Left cardiac atrium (tissue), 4 donors: ENCODE measurements at regions not wholly inside any gene's neighbourhood (a gene's known extent, or its start where the extent isn't known, plus 50 kb on each side); places are given as distances from the start of the nearest gene placed in this dataset.
"Not testable (repeated sequence)": the region's sequence is repeated elsewhere in the genome, so short reads cannot be mapped to it uniquely, and the experiment has no call there.

Experiments used
- ATAC-seq, 2 donors: fragments of 200-7000 bp; cut with Tn5 transposase; one replicate each; pipeline ENCODE4 v1.9.1; 2020; ENCODE audit warnings: mild to moderate bottlenecking in 2 of 2, moderate library complexity in 2 of 2
- DNase-seq: peaks from one replicate; pipeline ENCODE4 v3.0.0-alpha.2; 2020
- intact Hi-C, 2 donors: fragments of 100-400 bp; cut with DNase I; formaldehyde crosslinking; loops; one replicate each; pipeline versions ENCODE4 v1.14.1 to v1.15.1; 2022 to 2023
- donor health status: DM: no; HTN: yes; CAD: no.
- donor health status: DM: no; HTN: yes; CAD: no; lungs with severe emphysema.
- donor health status: DM: yes; HTN: yes; CAD: no.
- donor health status: Dilated cardiomyopathy.

DNA sequence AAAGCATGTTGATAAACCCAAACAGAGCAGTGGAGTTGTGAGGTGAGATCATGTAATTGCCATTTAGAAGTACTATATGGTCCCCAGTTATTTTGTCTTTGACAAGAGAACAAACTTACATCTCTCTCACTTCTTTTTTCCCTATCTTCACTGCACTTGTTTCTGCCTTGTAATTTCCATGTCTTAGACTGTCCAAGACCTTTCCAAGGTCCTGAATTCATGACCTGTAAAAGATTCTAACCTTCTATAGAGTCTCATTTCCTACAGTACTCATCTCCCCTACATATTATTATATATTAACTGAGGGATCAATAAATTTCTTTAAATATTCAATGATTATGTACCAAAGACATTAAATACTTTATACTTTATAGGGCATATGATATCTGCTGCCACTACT lies 295.3 kb upstream of the KIF2B start:
- DNase-seq (no peak), ATAC-seq (no peak)
- intact Hi-C loops = no loop called here

DNA sequence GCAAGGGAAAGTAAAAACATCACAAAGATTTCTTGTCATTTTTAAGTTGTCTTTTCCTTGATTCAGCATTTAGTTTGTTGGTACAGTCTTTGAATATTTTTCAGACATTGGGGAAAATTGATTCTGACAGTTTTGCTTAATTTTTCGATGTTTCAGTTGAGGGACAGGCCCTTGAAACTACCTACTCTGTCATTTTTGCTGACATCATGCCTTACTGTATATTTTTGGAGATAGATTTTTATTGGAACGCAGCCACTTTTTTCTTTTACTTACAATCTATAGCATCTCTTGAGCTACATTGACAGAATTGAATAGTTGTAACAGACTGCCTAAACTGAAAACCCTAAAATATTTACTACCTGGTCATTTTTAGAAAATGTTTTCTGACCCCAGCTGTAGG lies 297.1 kb upstream of the KIF2B start:
- no peak for ATAC-seq
- no peak for DNase-seq
- intact Hi-C loops = no loop called here

DNA sequence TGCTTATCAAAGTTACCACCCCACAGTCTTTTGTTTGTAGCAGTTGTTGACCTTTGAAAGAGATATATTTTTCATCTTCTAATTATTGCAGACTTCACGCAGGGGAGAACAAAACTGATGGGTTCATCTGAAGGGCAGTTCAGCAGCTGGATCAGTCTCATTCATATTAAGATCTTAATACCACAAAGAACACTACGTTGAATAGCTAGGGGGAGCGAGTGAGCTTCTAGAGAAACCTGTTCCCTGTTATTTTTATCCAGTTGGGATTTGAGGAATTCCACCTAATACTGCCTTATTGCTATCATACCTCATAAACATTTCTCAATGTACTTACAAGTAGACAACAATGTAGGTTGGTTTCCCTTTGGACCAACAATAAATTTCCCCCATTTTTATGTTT lies 306.1 kb upstream of the KIF2B start:
- intact Hi-C loops = no loop called here
- ATAC-seq = no peak
- no peak for DNase-seq

- DNase-seq (no peak), ATAC-seq (no peak)
- intact Hi-C loops = no loop called here
Observed at GRCh38 chr17:53499277-53499676, 323.4 kb upstream of the KIF2B start.

DNA sequence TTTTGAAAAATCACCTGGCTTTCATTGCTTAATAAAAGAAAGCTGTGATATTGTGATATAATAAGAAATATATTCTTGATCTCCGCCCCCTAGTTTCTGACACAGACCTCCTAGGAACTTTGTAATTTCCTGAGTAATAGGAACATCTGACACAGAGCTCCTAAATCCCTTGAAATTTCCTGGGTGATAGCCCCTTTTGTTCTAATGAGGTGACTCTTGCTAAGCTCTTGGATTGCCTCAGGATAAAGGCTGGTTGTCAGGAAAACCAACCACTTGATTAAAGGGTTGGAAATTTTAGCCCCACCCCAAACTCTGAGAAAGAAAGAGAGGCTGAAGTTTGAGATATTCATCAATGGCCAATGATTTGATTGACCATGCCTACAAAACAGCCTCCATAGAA lies 326.4 kb upstream of the KIF2B start:
- no peak for DNase-seq
- ATAC-seq = no peak
- intact Hi-C loops = no loop called here

DNA sequence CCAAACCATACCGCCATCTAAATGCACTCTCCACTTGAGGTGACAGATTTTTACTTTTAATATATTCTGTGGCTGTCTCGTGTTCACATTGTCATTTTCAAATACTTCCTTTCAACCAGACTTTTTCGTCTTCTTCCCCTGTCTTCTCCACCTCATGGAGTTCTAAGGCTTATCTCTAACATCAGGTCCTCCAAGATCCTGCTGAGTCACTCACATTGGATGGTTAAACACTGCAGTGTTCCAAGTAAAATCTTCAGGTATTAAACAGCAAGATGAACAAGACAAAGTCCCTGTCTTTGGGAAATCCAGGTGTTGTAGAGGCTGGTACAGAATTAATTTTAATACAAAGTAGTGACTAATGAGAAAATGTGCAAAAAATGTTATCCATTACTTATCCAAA lies 330.2 kb upstream of the KIF2B start:
- DNase-seq = no peak
- intact Hi-C loops = no loop called here
- no peak for ATAC-seq

DNA sequence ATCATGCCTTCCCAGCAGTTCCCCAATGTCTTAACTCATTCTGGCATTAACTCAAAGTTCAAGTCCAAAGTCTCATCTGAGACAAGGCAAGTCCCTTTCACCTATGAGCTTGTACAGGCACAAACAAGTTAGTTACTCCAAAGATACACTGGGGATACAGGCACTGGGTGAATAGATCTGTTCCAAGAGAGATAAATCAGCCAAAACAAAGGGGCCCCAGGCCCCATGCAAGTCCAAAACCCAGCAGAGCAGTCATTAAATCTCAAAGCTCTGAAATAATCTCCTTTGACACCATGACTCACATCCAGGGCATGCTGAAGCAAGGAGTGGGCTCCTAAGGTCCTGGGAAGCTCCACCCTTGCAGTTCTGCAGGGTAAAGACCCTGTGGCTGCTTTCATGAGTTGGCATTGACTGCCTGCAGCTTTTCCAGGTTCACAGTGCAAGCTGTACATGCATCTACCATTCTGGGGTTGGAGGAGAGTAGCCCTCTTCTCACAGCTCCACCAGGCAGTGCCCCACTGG lies 332.2 kb upstream of the KIF2B start:
- DNase-seq = no peak
- ATAC-seq = no peak
- intact Hi-C loops = no loop called here

DNA sequence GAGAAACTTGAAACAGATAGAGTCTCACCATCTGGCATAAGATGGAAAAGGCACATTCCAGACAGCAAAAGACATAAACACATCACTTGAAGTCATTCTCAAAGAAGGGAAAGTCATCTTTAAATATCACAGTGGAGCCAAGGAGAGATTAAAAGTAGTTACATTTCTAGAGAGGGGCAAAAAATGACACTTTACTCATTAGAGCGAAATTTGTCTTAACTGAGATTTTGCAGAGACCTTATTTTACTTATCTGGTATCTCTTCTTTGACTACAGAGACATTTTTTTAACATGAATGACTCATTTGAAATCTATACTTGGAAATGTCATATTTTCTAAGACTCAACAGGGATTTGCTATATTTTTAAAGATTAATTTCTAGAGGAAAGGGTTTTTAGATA lies 339.0 kb upstream of the KIF2B start:
- no peak for DNase-seq
- intact Hi-C loops = no loop called here
- no peak for ATAC-seq

DNA sequence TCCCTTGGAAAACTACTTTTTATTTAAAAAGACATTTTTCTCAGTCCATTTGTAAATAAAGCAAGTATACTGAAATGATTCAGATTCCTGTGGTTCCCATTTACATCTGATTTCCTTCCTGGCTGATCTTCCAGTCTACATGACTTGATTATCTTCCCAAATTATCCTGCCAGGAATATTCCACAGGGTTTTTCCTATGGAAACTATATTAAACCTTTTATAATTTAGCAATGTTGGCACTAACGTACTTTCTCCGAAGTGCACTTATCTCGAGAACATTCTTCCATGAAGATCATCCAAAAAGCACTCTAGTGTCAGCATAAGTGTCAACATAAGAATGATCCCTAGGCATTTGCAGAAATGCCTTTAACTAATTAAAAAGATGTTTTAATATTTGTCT lies 347.7 kb upstream of the KIF2B start:
- intact Hi-C loops = no loop called here
- ATAC-seq (no peak), DNase-seq (no peak)

DNA sequence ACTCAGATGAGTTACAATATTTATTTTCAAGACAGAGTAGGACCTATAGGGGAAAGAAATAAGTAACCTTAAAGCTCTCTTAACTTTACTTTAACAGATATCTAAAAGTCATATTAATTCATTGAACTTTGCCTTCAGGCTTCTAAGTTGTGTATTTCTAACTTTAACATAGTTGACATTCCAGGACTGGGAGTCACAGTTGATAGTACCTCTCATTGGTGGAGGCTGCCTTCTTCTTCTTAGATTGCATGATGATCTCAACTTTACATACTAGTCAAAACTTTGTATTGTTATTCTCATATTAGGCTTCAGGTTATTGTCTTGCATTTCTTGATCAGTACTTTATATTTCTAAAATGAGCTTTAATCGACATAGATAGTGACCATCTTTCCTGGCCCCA lies 350.1 kb upstream of the KIF2B start:
- intact Hi-C loops = no loop called here
- DNase-seq (no peak), ATAC-seq (no peak)

- intact Hi-C loops = no loop called here
- DNase-seq (no peak), ATAC-seq (no peak)
Observed at GRCh38 chr17:53471514-53471913, 351.2 kb upstream of the KIF2B start.

DNA sequence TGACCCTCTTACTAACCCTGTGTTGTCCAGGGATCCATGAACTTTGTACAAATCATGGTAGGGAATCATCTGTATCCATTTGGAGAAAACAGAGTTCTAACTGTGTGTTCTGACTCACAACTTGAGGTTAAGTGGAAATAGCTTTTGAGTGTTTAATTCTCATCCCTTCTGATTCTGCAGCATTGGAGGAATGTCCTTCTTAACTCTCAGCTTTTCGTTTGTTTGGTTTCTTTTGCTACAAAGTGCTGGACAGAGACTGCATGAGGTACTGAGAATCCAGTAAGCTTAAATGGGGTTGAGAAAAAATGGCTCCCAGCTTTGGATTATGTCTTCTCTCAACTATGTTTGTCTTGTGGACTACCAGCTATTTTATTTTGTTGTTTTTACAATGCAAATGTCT lies 352.1 kb upstream of the KIF2B start:
- DNase-seq = no peak
- intact Hi-C loops = no loop called here
- no peak for ATAC-seq

- DNase-seq (no peak), ATAC-seq (no peak)
- intact Hi-C loops = no loop called here
Observed at GRCh38 chr17:53466733-53467132, 356.0 kb upstream of the KIF2B start.

DNA sequence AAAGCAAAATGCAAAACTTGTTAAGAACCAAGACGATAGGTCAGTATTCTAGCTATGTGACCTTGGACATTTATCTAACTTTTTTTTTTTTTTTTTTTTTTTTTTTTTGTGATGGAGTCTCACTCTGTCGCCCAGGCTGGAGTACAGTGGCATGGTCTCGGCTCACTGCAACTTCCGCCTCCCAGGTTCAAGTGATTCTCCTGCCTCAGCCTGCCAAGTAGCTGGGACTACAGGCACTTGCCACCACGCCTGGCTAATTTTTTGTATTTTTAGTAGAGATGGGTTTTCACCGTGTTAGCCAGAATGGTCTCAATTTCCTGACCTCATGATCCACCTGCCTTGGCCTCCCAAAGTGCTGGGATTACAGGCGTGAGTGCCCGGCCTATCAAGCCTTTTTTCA lies 358.3 kb upstream of the KIF2B start:
- intact Hi-C loops, DNase-seq, ATAC-seq: not testable (repeated sequence)

GRCh38 chr17:53463363-53463762 lies 359.4 kb upstream of the KIF2B start:
- ATAC-seq (no peak), DNase-seq (no peak)
- intact Hi-C loops = no loop called here

GRCh38 chr17:53462393-53462811 lies 360.3 kb upstream of the KIF2B start:
- ATAC-seq = peak in 1 of 2 donors; percentile 83
- intact Hi-C loops = no loop called here
- no peak for DNase-seq

DNA sequence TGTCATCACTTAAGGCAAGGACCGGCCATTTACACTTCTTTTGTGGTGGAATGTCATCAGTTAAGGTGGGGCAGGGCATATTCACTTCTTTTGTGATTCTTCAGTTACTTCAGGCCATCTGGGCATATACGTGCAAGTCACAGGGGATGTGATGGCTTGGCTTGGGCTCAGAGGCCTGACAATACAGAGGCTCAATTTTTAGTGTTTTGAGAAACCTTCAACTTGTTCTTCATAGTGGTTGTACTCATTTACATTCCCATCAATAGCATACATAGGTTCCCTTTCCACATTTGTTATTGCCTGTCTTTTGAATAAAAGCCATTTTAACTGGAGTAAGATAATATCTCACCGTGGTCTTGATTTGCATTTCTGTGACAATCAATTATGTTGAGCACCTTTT lies 366.8 kb upstream of the KIF2B start:
- DNase-seq, intact Hi-C loops, ATAC-seq: not testable (repeated sequence)

- DNase-seq = no peak
- intact Hi-C loops = no loop called here
- no peak for ATAC-seq
Observed at GRCh38 chr17:53454337-53454736, 368.4 kb upstream of the KIF2B start.

- intact Hi-C loops = no loop called here
- DNase-seq (no peak), ATAC-seq (no peak)
Observed at GRCh38 chr17:53449324-53449723, 373.4 kb upstream of the KIF2B start.

DNA sequence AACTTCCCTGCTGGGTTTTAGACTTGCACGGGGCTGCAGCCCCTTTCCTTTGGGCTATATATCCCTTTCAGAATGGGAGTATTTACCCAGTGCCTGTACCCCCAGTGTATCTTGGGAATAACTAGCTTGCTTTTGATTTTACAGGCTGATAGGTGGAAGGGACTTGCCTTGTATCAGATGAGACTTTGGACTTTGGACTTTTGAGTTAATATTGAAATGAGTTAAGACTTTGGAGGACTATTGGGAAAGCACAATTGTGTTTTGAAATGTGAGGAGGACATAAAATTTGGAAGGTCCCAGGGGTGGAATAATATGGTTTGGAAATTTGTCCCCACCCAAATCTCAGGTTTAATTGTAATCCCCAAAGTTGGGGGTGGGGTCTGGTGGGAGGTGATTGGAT lies 393.8 kb upstream of the KIF2B start:
- intact Hi-C loops = no loop called here

GRCh38 chr17:53426505-53426904 lies 396.2 kb upstream of the KIF2B start:
- ATAC-seq (no peak), DNase-seq (no peak)
- intact Hi-C loops = no loop called here

More for the DNA sequence above, 393.8 kb upstream of the KIF2B start:
- no peak for ATAC-seq
- no peak for DNase-seq

DNA sequence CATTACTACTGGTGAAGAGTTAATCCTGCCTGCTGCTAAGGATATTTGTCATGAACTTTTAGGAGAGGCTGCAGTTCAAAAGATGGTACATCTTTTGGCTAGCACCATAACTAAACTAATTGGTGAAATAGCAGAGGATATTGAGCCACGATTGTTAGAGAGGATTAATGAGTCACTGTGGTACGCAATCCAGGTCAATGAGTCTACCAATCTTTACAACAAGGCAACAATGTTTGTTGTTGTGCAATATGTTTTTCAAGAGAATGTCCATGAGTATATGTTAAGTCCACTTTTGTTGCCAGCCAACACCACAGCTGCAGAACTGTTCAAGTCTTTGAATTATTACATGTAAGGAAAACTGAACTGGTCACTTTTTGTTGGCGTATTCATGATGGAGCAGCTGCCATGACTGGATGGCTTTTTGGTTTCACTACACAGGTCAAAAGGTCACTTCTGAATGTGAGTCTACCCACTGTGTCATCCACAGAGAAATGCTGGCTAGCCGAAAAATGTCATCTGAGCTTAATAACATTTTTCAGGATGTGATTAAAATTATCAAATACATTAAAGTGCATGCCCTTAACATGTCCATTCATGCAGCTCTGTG lies 402.6 kb upstream of the KIF2B start:
- intact Hi-C loops = no loop called here
- no peak for ATAC-seq
- DNase-seq = no peak
